ENCODE measurements at regions not wholly inside any gene's neighbourhood (a gene's known extent, or its start where the extent isn't known, plus 50 kb on each side); places are given as distances from the start of the nearest gene placed in this dataset.
"Not testable (repeated sequence)": the region's sequence is repeated elsewhere in the genome, so short reads cannot be mapped to it uniquely, and the experiment has no call there.

DNA sequence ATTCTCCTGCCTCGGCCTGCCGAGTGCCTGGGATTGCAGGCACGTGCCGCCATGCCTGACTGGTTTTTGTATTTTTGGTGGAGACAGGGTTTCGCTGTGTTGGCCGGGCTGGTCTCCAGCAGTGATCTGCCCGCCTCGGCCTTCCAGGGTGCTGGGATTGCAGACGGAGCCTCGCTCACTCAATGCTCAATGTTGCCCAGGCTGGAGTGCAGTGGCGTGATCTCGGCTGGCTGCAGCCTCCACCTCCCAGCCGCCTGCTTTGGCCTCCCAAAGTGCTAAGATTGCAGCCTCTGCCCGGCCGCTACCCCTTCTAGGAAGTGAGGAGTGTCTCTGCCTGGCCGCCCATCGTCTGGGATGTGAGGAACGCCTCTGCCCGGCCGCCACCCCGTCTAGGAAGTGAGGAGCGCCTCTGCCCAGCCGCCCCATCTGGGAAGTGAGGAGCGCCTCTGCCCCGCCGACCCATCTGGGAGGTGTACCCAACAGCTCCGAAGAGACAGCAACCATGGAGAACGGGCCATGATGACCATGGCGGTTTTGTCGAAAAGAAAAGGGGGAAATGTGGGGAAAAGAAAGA is 153.7 kb downstream of the C3orf38 start:
- not testable (repeated sequence) for H3K9me3 ChIP-seq (ENCODE audit: low read length); H3K4me1 ChIP-seq (ENCODE audit: insufficient read depth, low read length); H3K4me3 ChIP-seq (ENCODE audit: low read length); H2AFZ ChIP-seq (ENCODE audit: low read depth, low read length); H3K27me3 ChIP-seq (ENCODE audit: insufficient read depth, low read length); H3K36me3 ChIP-seq (ENCODE audit: insufficient read depth, low read length)

GRCh38 chr3:88307666-88308065 is 157.9 kb downstream of the C3orf38 start:
- Histone ChIP-seq H2AFZ (ENCODE audit: low read depth, low read length) (no peak overlapping the region), H3K9me3 (ENCODE audit: low read length) (peaks cover 2% of the 10 kb centered on the region), H3K36me3 (ENCODE audit: insufficient read depth, low read length) (no peaks in the 10 kb centered on the region), H3K4me3 (ENCODE audit: low read length) (no peak overlapping the region), H3K27me3 (ENCODE audit: insufficient read depth, low read length) (no peaks in the 10 kb centered on the region), H3K4me1 (ENCODE audit: insufficient read depth, low read length) (no peaks in the 10 kb centered on the region)

DNA sequence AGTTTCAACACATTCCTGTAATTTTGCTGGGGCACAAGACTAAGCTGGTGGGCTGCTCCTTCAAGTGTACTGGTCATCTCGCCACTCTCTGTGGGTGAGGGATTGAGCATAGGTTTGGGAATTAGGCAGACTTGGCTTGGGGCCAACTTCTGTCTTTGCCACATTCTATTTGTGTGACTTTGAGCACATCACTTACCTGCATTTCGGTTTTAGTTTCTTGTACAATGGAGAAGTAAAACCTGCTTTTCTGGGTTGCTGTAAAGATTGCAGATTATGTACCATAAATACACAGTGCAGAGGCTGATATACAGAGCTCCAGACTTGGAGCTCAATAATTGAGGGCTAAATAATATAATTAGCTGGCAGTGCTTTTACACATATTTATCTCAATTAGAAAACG is 162.1 kb downstream of the C3orf38 start:
- H2AFZ ChIP-seq (ENCODE audit: low read depth, low read length) = no peak overlapping the region
- H3K4me1 ChIP-seq (ENCODE audit: insufficient read depth, low read length) = no peaks in the 10 kb centered on the region
- no peaks in the 10 kb centered on the region for H3K27me3 ChIP-seq (ENCODE audit: insufficient read depth, low read length)
- H3K4me3 ChIP-seq (ENCODE audit: low read length) = no peak overlapping the region
- no peaks in the 10 kb centered on the region for H3K9me3 ChIP-seq (ENCODE audit: low read length)
- no peaks in the 10 kb centered on the region for H3K36me3 ChIP-seq (ENCODE audit: insufficient read depth, low read length)

DNA sequence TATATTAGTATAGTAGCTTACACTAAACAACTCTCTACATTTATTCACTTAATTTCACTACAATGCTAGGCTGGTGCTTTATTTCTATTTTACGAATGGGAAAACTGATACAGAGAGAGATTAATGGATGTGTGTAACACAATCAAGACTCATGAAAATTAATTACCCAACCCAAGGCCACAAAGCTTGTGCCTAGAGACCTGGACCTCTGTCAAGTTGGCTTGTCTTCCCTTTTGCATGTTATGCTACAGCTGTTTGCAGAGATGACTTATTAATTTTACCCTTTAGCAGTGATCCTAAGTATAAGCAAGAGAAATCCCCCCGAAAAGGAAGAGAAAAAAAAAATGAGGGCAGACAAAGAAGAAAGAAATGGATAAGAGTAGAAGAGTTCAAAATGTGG is 162.5 kb downstream of the C3orf38 start:
- H3K27me3 ChIP-seq (ENCODE audit: insufficient read depth, low read length) = no peaks in the 10 kb centered on the region
- H3K4me1 ChIP-seq (ENCODE audit: insufficient read depth, low read length) = no peaks in the 10 kb centered on the region
- no peaks in the 10 kb centered on the region for H3K9me3 ChIP-seq (ENCODE audit: low read length)
- H2AFZ ChIP-seq (ENCODE audit: low read depth, low read length) = no peak overlapping the region
- H3K36me3 ChIP-seq (ENCODE audit: insufficient read depth, low read length) = no peaks in the 10 kb centered on the region
- no peak overlapping the region for H3K4me3 ChIP-seq (ENCODE audit: low read length)

- H2AFZ ChIP-seq (ENCODE audit: low read depth, low read length) = no peak overlapping the region
- H3K4me1 ChIP-seq (ENCODE audit: insufficient read depth, low read length) = no peaks in the 10 kb centered on the region
- no peaks in the 10 kb centered on the region for H3K9me3 ChIP-seq (ENCODE audit: low read length)
- no peak overlapping the region for H3K4me3 ChIP-seq (ENCODE audit: low read length)
- no peaks in the 10 kb centered on the region for H3K27me3 ChIP-seq (ENCODE audit: insufficient read depth, low read length)
- no peaks in the 10 kb centered on the region for H3K36me3 ChIP-seq (ENCODE audit: insufficient read depth, low read length)
These were observed 168.3 kb downstream of the C3orf38 start for GRCh38 chr3:88318067-88318466.

- H3K27me3 ChIP-seq (ENCODE audit: insufficient read depth, low read length) = no peaks in the 10 kb centered on the region
- H3K9me3 ChIP-seq (ENCODE audit: low read length) = no peaks in the 10 kb centered on the region
- no peaks in the 10 kb centered on the region for H3K36me3 ChIP-seq (ENCODE audit: insufficient read depth, low read length)
- no peaks in the 10 kb centered on the region for H3K4me1 ChIP-seq (ENCODE audit: insufficient read depth, low read length)
- H2AFZ ChIP-seq (ENCODE audit: low read depth, low read length) = no peak overlapping the region
- no peak overlapping the region for H3K4me3 ChIP-seq (ENCODE audit: low read length)
These were observed 171.7 kb downstream of the C3orf38 start for GRCh38 chr3:88321363-88322050.

DNA sequence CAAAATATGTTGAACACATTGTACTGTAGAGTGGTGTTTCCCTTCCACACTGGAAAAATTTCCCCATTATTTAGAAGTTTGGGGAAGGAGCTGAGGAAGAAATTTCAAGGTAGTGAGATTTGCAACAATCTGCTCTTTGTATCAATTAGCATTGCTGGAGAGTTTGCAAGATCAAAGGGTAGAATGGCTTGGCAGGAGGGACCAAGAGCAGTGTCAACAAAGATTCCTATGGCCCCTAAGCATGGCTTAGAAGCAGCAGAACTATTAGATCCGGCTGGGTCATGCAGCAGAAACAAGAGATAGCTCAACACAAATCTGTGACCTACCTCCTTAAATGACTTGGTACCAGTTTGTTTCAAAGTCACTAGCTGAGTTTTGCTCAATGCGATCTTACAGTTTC is 175.0 kb downstream of the C3orf38 start:
- Histone ChIP-seq H3K9me3 (ENCODE audit: low read length) (no peaks in the 10 kb centered on the region), H3K4me1 (ENCODE audit: insufficient read depth, low read length) (no peaks in the 10 kb centered on the region), H3K36me3 (ENCODE audit: insufficient read depth, low read length) (no peaks in the 10 kb centered on the region), H2AFZ (ENCODE audit: low read depth, low read length) (no peak overlapping the region), H3K27me3 (ENCODE audit: insufficient read depth, low read length) (no peaks in the 10 kb centered on the region), H3K4me3 (ENCODE audit: low read length) (no peak overlapping the region)

DNA sequence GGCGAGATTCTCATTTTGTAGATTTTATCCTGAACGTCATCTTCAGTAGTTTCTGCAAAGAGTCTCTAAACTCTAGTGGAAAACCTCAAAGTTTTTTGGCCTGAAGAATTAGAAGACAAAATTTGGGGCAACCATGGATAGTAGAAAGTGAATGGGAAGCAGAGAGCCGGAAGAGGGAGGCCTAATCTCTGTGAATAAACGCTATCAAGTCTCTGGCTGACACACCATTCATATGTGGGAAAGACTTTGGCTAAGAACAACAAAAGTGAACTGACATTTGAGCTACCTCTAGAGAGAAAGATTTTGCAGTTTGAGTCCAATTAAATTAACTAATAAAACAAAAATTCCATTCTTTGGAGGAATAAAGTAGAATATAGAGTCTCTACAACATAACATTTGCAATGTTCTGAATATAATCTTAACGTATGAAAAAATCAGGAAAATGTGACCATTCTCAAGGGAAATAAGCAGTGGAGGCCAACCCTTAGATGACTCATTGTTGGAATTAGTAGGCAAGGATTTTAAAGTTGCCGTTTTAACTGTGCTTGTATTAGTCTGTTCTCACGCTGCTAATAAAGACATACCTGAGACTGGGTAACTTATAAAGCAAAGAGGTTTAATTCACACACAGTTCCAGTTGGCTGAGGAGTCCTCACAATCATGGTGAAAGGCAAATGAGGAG is 184.6 kb downstream of the C3orf38 start:
- H3K9me3 ChIP-seq (ENCODE audit: low read length) = no peaks in the 10 kb centered on the region
- no peak overlapping the region for H3K4me3 ChIP-seq (ENCODE audit: low read length)
- H3K27me3 ChIP-seq (ENCODE audit: insufficient read depth, low read length) = no peaks in the 10 kb centered on the region
- H3K4me1 ChIP-seq (ENCODE audit: insufficient read depth, low read length) = no peaks in the 10 kb centered on the region
- no peak overlapping the region for H2AFZ ChIP-seq (ENCODE audit: low read depth, low read length)
- no peaks in the 10 kb centered on the region for H3K36me3 ChIP-seq (ENCODE audit: insufficient read depth, low read length)

- Histone ChIP-seq H3K27me3 (ENCODE audit: insufficient read depth, low read length) (no peaks in the 10 kb centered on the region), H2AFZ (ENCODE audit: low read depth, low read length) (no peak overlapping the region), H3K9me3 (ENCODE audit: low read length) (no peaks in the 10 kb centered on the region), H3K36me3 (ENCODE audit: insufficient read depth, low read length) (no peaks in the 10 kb centered on the region), H3K4me1 (ENCODE audit: insufficient read depth, low read length) (no peaks in the 10 kb centered on the region), H3K4me3 (ENCODE audit: low read length) (no peak overlapping the region)
These were observed 187.1 kb downstream of the C3orf38 start for GRCh38 chr3:88336894-88337293.

- no peaks in the 10 kb centered on the region for H3K27me3 ChIP-seq (ENCODE audit: insufficient read depth, low read length)
- H3K9me3 ChIP-seq (ENCODE audit: low read length) = no peaks in the 10 kb centered on the region
- H3K4me3 ChIP-seq (ENCODE audit: low read length) = no peak overlapping the region
- no peak overlapping the region for H2AFZ ChIP-seq (ENCODE audit: low read depth, low read length)
- no peaks in the 10 kb centered on the region for H3K36me3 ChIP-seq (ENCODE audit: insufficient read depth, low read length)
- H3K4me1 ChIP-seq (ENCODE audit: insufficient read depth, low read length) = no peaks in the 10 kb centered on the region
These were observed 193.5 kb downstream of the C3orf38 start for GRCh38 chr3:88343264-88343663.

DNA sequence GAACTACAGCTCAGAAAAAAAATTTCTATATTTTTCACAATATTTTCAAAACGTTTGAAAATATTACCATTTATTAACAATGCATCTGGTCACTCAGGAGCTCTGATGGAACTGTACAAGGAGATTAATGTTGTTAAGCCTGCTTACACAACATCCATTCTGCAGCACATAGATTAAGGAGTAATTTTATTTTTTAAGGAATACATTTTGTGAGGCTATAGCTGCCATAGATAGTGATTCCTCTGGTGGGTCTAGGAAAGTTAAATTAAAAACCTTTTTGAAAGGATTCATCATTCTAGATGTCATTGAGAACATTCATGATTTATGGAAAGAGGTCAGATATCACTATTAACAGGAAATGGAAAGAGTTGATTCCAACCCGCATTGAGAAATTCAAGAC is 196.9 kb downstream of the C3orf38 start:
- no peak overlapping the region for H2AFZ ChIP-seq (ENCODE audit: low read depth, low read length)
- no peaks in the 10 kb centered on the region for H3K4me1 ChIP-seq (ENCODE audit: insufficient read depth, low read length)
- no peaks in the 10 kb centered on the region for H3K36me3 ChIP-seq (ENCODE audit: insufficient read depth, low read length)
- H3K27me3 ChIP-seq (ENCODE audit: insufficient read depth, low read length) = no peaks in the 10 kb centered on the region
- no peak overlapping the region for H3K4me3 ChIP-seq (ENCODE audit: low read length)
- H3K9me3 ChIP-seq (ENCODE audit: low read length) = no peaks in the 10 kb centered on the region

GRCh38 chr3:88362428-88362827 is 212.7 kb downstream of the C3orf38 start:
- Histone ChIP-seq H3K4me3 (ENCODE audit: low read length) (no peak overlapping the region), H3K27me3 (ENCODE audit: insufficient read depth, low read length) (no peaks in the 10 kb centered on the region), H3K4me1 (ENCODE audit: insufficient read depth, low read length) (no peaks in the 10 kb centered on the region), H3K36me3 (ENCODE audit: insufficient read depth, low read length) (no peaks in the 10 kb centered on the region), H2AFZ (ENCODE audit: low read depth, low read length) (no peak overlapping the region), H3K9me3 (ENCODE audit: low read length) (no peaks in the 10 kb centered on the region)

GRCh38 chr3:88364926-88365325 is 215.2 kb downstream of the C3orf38 start:
- Histone ChIP-seq H3K27me3 (ENCODE audit: insufficient read depth, low read length) (no peaks in the 10 kb centered on the region), H3K9me3 (ENCODE audit: low read length) (no peaks in the 10 kb centered on the region), H3K4me1 (ENCODE audit: insufficient read depth, low read length) (no peaks in the 10 kb centered on the region), H3K36me3 (ENCODE audit: insufficient read depth, low read length) (no peaks in the 10 kb centered on the region), H2AFZ (ENCODE audit: low read depth, low read length) (no peak overlapping the region), H3K4me3 (ENCODE audit: low read length) (no peak overlapping the region)
